ENCODE measurements at regions not wholly inside any gene's neighbourhood (a gene's known extent, or its start where the extent isn't known, plus 50 kb on each side); places are given as distances from the start of the nearest gene placed in this dataset.
"Not testable (repeated sequence)": the region's sequence is repeated elsewhere in the genome, so short reads cannot be mapped to it uniquely, and the experiment has no call there.

DNA sequence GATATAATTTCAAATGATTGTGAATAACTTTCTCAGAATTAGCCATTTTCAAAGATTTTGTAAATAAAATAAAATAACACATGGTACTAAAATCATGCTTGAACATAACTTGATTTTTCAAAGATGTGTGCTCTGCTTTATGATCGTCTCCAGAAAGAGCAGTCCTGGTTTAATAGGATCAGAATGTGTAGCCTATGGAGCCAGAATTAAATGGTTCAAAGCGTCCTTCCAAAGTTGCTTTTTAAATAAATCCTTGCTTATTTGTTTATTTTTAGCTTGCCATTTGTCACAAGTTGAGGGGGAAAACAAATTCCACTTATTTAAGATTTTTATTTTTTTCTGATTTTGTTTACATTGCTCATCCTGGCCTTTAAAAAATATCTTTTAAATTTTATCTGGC lies 123.7 kb upstream of the SPRED1 start:
- TF ChIP-seq, protein P1, sequence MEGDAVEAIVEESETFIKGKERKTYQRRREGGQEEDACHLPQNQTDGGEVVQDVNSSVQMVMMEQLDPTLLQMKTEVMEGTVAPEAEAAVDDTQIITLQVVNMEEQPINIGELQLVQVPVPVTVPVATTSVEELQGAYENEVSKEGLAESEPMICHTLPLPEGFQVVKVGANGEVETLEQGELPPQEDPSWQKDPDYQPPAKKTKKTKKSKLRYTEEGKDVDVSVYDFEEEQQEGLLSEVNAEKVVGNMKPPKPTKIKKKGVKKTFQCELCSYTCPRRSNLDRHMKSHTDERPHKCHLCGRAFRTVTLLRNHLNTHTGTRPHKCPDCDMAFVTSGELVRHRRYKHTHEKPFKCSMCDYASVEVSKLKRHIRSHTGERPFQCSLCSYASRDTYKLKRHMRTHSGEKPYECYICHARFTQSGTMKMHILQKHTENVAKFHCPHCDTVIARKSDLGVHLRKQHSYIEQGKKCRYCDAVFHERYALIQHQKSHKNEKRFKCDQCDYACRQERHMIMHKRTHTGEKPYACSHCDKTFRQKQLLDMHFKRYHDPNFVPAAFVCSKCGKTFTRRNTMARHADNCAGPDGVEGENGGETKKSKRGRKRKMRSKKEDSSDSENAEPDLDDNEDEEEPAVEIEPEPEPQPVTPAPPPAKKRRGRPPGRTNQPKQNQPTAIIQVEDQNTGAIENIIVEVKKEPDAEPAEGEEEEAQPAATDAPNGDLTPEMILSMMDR (IDR thresholded peaks at IDR 0.05; ENCODE audit: insufficient read depth, low read depth, low read length, missing control alignments), result no peak

DNA sequence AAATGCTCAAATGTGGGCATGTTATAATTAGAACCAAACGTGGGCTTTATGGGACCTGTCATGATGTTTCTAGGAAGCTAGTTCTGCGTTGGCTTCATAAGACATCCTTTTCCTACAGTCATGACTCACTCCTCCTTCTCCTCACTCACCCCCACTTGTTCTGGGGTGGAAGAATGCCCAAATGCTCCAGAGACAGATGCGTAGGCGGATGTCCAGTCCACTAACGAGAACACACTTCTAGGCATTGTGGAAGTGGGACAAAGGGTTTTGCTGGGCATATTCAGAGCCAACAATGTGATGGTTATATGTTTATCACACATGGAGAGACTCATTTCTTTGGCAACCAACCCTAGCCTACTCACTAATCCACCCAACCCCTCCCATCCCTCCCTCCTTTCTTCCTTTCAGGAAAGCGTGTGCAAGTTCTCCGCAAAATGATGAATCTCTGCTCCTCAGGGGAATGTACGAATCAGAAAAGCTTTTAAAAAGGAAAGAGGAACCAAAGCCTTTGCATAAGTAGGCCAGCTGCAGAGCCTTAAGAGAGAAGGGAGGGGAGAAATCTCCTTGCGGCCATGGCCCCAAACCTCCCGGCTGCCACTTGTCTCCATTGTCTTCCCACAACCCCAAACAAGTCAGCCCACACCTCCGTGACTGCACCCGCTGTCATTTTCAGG lies 123.0 kb upstream of the SPRED1 start:
- peak overlapping the region; percentile 18 for H3K4me3 ChIP-seq (ENCODE audit: low read depth, low read length)
- peak; percentile 49 for DNase-seq (ENCODE audit: low read depth)
- TF ChIP-seq, protein P1 (IDR thresholded peaks at IDR 0.05; ENCODE audit: insufficient read depth, low read depth, low read length, missing control alignments), result no peak

More for the DNA sequence above, 123.7 kb upstream of the SPRED1 start:
- DNase-seq (ENCODE audit: low read depth), result no peak
- H3K4me3 ChIP-seq (ENCODE audit: low read depth, low read length), result no peak overlapping the region

- no peak for DNase-seq (ENCODE audit: low read depth)
- H3K4me3 ChIP-seq (ENCODE audit: low read depth, low read length), result peak overlapping the region; percentile 18
- TF ChIP-seq, protein P1 (IDR thresholded peaks at IDR 0.05; ENCODE audit: insufficient read depth, low read depth, low read length, missing control alignments), result no peak
Measured at GRCh38 chr15:38130205-38130567, 122.5 kb upstream of the SPRED1 start.

GRCh38 chr15:38130740-38131498 lies 121.7 kb upstream of the SPRED1 start:
- no peak overlapping the region for H3K4me3 ChIP-seq (ENCODE audit: low read depth, low read length)
- DNase-seq (ENCODE audit: low read depth), result peak; percentile 44
- TF ChIP-seq, protein P1 (IDR thresholded peaks at IDR 0.05; ENCODE audit: insufficient read depth, low read depth, low read length, missing control alignments), result no peak

- DNase-seq (ENCODE audit: low read depth), result no peak
- no peak overlapping the region for H3K4me3 ChIP-seq (ENCODE audit: low read depth, low read length)
- TF ChIP-seq, protein P1 (IDR thresholded peaks at IDR 0.05; ENCODE audit: insufficient read depth, low read depth, low read length, missing control alignments), result no peak
Measured at GRCh38 chr15:38134252-38134651, 118.4 kb upstream of the SPRED1 start.

DNA sequence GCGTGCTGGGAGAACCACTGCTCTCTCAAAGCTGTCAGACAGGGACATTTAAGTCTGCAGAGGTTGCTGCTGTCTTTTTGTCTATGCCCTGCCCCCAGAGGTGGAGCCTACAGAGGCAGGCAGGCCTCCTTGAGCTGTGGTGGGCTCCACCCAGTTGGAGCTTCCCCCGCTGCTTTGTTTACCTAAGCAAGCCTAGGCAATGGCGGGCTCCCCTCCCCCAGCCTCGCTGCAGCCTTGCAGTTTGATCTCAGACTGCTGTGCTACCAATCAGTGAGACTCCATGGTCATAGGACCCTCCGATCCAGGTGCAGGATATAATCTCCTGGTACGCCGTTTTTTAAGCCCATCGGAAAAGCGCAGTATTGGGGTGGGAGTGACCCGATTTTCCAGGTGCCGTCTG lies 110.4 kb upstream of the SPRED1 start:
- not testable (repeated sequence) for DNase-seq (ENCODE audit: low read depth); H3K4me3 ChIP-seq (ENCODE audit: low read depth, low read length)

GRCh38 chr15:38144921-38145320 lies 107.7 kb upstream of the SPRED1 start:
- no peak for DNase-seq (ENCODE audit: low read depth)

More at GRCh38 chr15:38144921-38145320, 107.7 kb upstream of the SPRED1 start:
- TF ChIP-seq, protein P1 (IDR thresholded peaks at IDR 0.05; ENCODE audit: insufficient read depth, low read depth, low read length, missing control alignments), result no peak
- no peak overlapping the region for H3K4me3 ChIP-seq (ENCODE audit: low read depth, low read length)

Measured in GM12865 (cell line).